CD1c-positive myeloid dendritic cell (primary cell): ENCODE measurements at regions not wholly inside any gene's neighbourhood (a gene's known extent, or its start where the extent isn't known, plus 50 kb on each side); places are given as distances from the start of the nearest gene placed in this dataset.

Experiments used
- DNase-seq: peaks from one replicate; pipeline ENCODE4 v3.0.0-alpha.2; 2016; ENCODE audit errors: extremely low spot score

DNA sequence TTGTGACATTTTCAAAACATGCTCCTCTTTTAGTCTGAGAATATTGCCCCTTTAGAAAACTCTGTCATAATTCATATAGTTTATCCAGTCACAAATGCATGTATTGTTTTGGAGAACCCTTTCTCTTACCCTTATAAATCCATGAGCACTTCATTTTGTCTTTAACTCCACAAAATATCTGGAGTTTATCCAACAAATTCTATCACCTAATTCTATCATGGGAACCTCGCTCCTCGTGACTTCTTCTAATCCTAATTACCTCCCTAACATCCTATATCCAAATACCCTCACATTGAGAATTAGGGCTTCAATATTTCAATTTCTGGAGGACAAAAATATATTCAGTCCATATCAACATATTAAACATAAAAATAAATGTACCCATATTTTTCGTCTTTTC is 1565.9 kb downstream of the ARAP2 start:
- DNase-seq, result no peak

DNA sequence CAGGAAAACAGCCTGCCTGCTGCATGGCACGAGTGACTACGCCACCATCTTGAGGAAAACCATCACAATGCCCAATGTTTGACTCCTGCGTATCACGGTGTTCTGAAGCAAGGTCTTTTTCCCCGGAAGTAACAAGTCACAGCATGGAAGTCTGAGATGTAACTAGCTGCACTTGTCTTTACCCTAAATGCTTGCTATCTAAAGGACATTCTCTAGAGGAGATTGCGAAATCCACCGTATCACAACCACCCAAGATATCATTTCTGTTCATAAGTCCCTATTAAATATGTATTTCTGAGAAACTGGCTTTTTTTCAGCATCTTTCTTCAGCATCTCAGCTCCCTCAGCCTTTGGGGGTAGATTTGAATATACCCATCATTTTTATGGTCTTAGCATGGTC is 1565.1 kb downstream of the ARAP2 start:
- DNase-seq, result no peak

GRCh38 chr4:34709564-34709963 is 1534.8 kb downstream of the ARAP2 start:
- no peak for DNase-seq

GRCh38 chr4:34718576-34719245 is 1525.6 kb downstream of the ARAP2 start:
- DNase-seq, result no peak

GRCh38 chr4:34720571-34720970 is 1523.7 kb downstream of the ARAP2 start:
- DNase-seq, result peak; percentile 5

GRCh38 chr4:34721835-34722234 is 1522.5 kb downstream of the ARAP2 start:
- DNase-seq, result no peak

GRCh38 chr4:34723605-34724004 is 1520.7 kb downstream of the ARAP2 start:
- no peak for DNase-seq

DNA sequence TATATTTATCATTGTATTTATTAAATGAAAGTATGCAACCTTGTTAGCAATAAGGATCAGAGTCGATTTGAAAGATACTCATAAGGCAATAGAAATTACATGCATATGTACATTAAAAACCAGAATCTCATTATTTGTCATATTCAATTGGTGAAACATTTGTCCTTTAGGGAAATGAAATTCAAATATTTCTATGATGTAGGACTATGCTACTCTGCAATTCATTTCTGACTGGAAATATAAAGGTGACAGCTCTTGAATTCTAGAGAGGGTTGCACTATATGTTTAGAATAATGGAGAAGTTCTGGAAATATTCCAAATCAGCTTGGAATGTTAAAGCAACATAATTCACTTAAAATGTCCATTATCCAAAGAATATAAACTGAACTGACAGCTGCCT is 1519.8 kb downstream of the ARAP2 start:
- DNase-seq, result no peak

GRCh38 chr4:34731070-34731469 is 1513.2 kb downstream of the ARAP2 start:
- DNase-seq, result no peak

DNA sequence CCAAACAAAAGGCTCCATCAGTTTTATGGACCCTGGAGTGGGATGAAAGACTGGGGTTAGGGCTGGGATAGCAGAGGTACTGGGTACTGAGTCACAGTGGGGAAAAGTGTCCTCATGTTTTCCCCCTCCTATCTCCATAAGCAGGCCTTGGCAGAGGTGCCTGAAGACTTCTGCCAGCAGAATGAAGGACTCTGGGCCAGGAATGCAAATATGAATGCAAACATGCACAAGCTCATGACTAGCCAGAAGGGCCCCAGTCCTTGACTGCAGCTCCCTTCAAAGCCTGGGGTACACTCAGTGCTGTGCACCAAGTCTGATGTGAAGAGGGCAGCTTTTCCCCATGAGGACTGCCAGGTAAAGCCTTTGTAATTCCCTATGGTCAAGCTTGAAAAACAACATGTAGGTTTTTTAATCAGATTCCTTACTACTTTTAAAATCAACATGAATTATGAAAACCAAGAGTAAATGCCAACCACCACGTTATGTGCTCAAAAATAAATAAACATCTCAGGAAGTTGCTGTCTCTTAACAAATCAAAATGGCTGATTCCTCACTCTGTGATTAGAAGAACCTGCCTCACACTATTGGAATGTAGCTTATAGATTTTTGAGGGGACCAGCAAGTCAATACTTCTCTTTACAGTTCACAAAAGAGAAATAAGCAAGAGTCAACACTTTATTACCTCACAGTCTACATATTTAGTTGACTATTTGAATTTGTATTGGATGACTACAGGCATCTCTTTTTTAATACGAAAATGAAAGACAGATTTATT is 1512.0 kb downstream of the ARAP2 start:
- DNase-seq, result no peak

DNA sequence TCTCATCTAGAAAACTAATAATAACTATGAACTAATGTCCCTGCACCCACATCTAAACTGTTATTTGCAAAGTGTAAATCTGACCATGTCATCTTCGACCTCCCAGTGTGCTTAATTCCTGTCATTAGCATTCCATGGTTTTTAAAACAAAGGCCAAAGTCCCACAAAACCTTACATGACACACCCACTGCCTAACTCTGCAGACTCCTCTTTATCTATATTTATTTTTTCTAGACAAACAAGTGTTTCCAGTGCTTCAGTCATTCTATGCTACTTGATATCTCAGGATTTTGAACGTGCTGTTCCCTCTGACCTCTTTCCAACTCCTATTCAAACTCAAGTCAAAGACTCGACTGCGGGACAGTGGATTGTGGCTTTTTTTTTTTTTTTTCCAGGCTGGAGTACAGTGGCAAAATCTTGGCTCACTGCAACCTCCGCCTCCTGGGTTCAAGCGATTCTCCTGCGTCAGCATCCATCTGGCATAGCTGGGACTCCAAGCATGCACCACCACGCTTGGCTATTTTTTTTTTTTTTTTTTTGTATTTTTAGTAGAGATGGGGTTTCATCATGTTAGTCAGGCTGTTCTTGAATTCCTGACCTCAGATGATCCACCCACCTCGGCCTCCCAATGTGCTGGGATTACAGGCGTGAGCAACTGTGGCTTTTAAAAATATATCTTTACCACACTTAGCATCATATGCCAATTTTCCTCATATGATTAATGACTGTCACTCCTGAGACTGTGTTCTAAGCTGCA is 1511.0 kb downstream of the ARAP2 start:
- no peak for DNase-seq

- DNase-seq, result no peak
These were observed 1477.4 kb downstream of the ARAP2 start for GRCh38 chr4:34766935-34767334.

DNA sequence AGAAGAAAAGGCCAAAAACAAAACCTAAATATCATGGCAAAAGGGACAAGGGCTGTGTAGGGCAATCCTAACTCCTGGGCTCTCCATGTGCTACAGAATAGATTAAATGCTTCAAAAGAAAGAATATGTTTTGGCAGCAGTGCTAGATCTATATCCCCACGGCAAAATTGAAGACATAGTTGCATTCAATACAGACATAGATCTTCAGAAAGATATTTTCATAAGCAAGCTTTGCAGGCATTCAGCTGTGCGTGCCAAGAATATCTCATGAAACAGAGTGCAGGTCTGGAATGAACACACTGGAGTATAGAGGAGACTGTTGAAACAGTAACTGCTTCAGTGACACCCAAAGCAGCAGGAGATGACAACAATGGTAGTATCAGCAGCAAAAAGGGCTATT is 1476.9 kb downstream of the ARAP2 start:
- peak; percentile 0 for DNase-seq

GRCh38 chr4:34771632-34772031 is 1472.7 kb downstream of the ARAP2 start:
- no peak for DNase-seq

- DNase-seq, result no peak
These were observed 1454.2 kb downstream of the ARAP2 start for GRCh38 chr4:34790131-34790530.

GRCh38 chr4:34791209-34791608 is 1453.1 kb downstream of the ARAP2 start:
- DNase-seq, result no peak

GRCh38 chr4:34800953-34801352 is 1443.4 kb downstream of the ARAP2 start:
- no peak for DNase-seq

- no peak for DNase-seq
These were observed 1430.0 kb downstream of the ARAP2 start for GRCh38 chr4:34814266-34814665.

GRCh38 chr4:34824515-34824914 is 1419.8 kb downstream of the ARAP2 start:
- DNase-seq, result no peak

DNA sequence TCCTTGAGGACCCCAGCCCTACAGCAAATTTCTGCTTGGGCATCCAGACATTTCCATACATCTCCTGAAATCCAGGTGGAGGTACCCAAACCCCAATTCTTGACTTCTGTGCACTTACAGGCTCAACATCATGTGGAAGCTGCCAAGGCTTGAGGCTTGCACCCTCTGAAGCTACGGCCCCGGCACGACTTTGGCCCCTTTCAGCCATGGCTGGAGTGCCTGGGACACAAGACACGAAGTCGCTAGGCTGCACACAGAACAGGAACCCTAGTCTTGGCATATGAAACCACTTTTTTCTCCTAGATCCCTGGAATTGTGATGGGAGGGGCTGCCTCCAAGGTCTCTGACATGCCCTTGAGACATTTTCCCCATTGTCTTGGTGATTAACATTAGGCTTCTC is 1417.7 kb downstream of the ARAP2 start:
- no peak for DNase-seq

GRCh38 chr4:34845926-34846325 is 1398.4 kb downstream of the ARAP2 start:
- DNase-seq, result peak; percentile 0

GRCh38 chr4:34850421-34850820 is 1393.9 kb downstream of the ARAP2 start:
- DNase-seq, result no peak

GRCh38 chr4:34850968-34851367 is 1393.3 kb downstream of the ARAP2 start:
- DNase-seq, result no peak
